Right atrium auricular region (tissue), 2 donors: ENCODE measurements at regions not wholly inside any gene's neighbourhood (a gene's known extent, or its start where the extent isn't known, plus 50 kb on each side); places are given as distances from the start of the nearest gene placed in this dataset.

Experiments used
- DNase-seq: peaks from one replicate; pipeline ENCODE4 v3.0.0-alpha.2; 2019; ENCODE audit warnings: low spot score
- H3K27ac ChIP-seq, 2 donors: fragments of 200-600 bp; sonication (generic); 1 replicate in 1 of 2; 2 replicates in 1 of 2; pipeline ENCODE4 v1.5.1; 2016 to 2019
- H3K27me3 ChIP-seq, 2 donors: fragments of 200-600 bp; sonication (generic); one replicate each; pipeline versions ENCODE4 v1.5.1 to v1.6.0; 2017 to 2019
- H3K36me3 ChIP-seq: fragments of 200-600 bp; sonication (generic); one replicate; pipeline ENCODE4 v1.5.1; 2016
- H3K4me1 ChIP-seq, 2 donors: fragments of 200-600 bp; sonication (generic); one replicate each; pipeline versions ENCODE4 v1.5.1 to v1.6.0; 2017 to 2019
- H3K4me3 ChIP-seq, 2 donors: fragments of 200-600 bp; sonication (generic); 1 replicate in 1 of 2; 2 replicates in 1 of 2; pipeline ENCODE4 v1.5.1; 2017 to 2019; ENCODE audit warnings: mild to moderate bottlenecking in 1 of 2, moderate library complexity in 1 of 2
- H3K9me3 ChIP-seq, 2 donors: fragments of 200-600 bp; sonication (generic); one replicate each; pipeline ENCODE4 v1.5.1; 2019
- CTCF ChIP-seq, 2 donors: fragments of 200-600 bp; sonication (generic); IDR thresholded peaks; one replicate each; pipeline ENCODE4 v1.5.1; 2019; ENCODE audit warnings: antibody characterized with exemption in 2 of 2

- peak overlapping the region; percentile 24 to 33 for H3K27ac ChIP-seq
- DNase-seq, result no peak
These were observed 91.4 kb upstream of the FHL2 start for GRCh38 chr2:105490204-105490603.

GRCh38 chr2:105489168-105489878 lies 90.5 kb upstream of the FHL2 start:
- H3K27ac ChIP-seq, result peak overlapping the region; percentile 24 to 33
- no peak overlapping the region for H3K4me3 ChIP-seq
- no peaks in the 10 kb centered on the region for H3K27me3 ChIP-seq
- peaks cover 0 to 22% of the 10 kb centered on the region in 2 donors for H3K4me1 ChIP-seq
- TF ChIP-seq CTCF (IDR thresholded peaks at IDR 0.05), result no peak
- DNase-seq, result no peak
- no peaks in the 10 kb centered on the region for H3K36me3 ChIP-seq
- peaks cover 9 to 23% of the 10 kb centered on the region in 2 donors for H3K9me3 ChIP-seq

More at GRCh38 chr2:105490204-105490603, 91.4 kb upstream of the FHL2 start:
- no peak for TF ChIP-seq CTCF (IDR thresholded peaks at IDR 0.05)
- Histone ChIP-seq H3K27me3 (no peaks in the 10 kb centered on the region), H3K9me3 (peaks cover 9 to 23% of the 10 kb centered on the region in 2 donors), H3K4me3 (no peak overlapping the region), H3K36me3 (no peaks in the 10 kb centered on the region), H3K4me1 (peaks cover 0 to 30% of the 10 kb centered on the region in 2 donors)

GRCh38 chr2:105488285-105488684 lies 89.4 kb upstream of the FHL2 start:
- H3K4me3 ChIP-seq, result no peak overlapping the region
- peaks cover 9 to 17% of the 10 kb centered on the region in 2 donors for H3K9me3 ChIP-seq
- no peak for DNase-seq
- no peaks in the 10 kb centered on the region for H3K36me3 ChIP-seq
- peak overlapping the region; percentile 64 to 78 for H3K27ac ChIP-seq
- no peak for TF ChIP-seq CTCF (IDR thresholded peaks at IDR 0.05)
- H3K27me3 ChIP-seq, result no peaks in the 10 kb centered on the region
- H3K4me1 ChIP-seq, result peaks cover 0 to 22% of the 10 kb centered on the region in 2 donors

- peaks cover 0 to 22% of the 10 kb centered on the region in 2 donors for H3K4me1 ChIP-seq
- H3K36me3 ChIP-seq, result no peaks in the 10 kb centered on the region
- peak overlapping the region; percentile 64 to 78 for H3K27ac ChIP-seq
- TF ChIP-seq CTCF (IDR thresholded peaks at IDR 0.05), result no peak
- peaks cover 2 to 8% of the 10 kb centered on the region in 2 donors for H3K9me3 ChIP-seq
- no peak overlapping the region for H3K4me3 ChIP-seq
- no peaks in the 10 kb centered on the region for H3K27me3 ChIP-seq
- DNase-seq, result peak; percentile 59
These were observed 88.6 kb upstream of the FHL2 start for GRCh38 chr2:105487142-105488069.

- peaks cover 0 to 22% of the 10 kb centered on the region in 2 donors for H3K4me1 ChIP-seq
- peaks cover 0 to 3% of the 10 kb centered on the region in 2 donors for H3K9me3 ChIP-seq
- no peak for TF ChIP-seq CTCF (IDR thresholded peaks at IDR 0.05)
- peak; percentile 44 for DNase-seq
- no peak overlapping the region for H3K4me3 ChIP-seq
- no peaks in the 10 kb centered on the region for H3K27me3 ChIP-seq
- no peaks in the 10 kb centered on the region for H3K36me3 ChIP-seq
- H3K27ac ChIP-seq, result no peak overlapping the region
These were observed 87.9 kb upstream of the FHL2 start for GRCh38 chr2:105486762-105487141.
